GM23338 (cell line): ENCODE measurements at regions not wholly inside any gene's neighbourhood (a gene's known extent, or its start where the extent isn't known, plus 50 kb on each side); places are given as distances from the start of the nearest gene placed in this dataset.

ENCODE experiments used
- ATAC-seq: fragments of 200-7000 bp; cut with Tn5 transposase; 3 replicates; pipeline ENCODE4 v1.9.1; 2020
- DNase-seq: peaks from one replicate; pipeline ENCODE4 v3.0.0-alpha.2; 2015; ENCODE audit warnings: low spot score
- H2AFZ ChIP-seq: fragments of 200-600 bp; sonication (generic); 2 replicates; pipeline ENCODE4 v1.8.0; 2016; ENCODE audit warnings: antibody characterized with exemption, mild to moderate bottlenecking, moderate library complexity
- H3F3A ChIP-seq: fragments of 200-600 bp; sonication (generic); replicated peaks from 2 replicates; pipeline ENCODE4 v1.8.0; 2017; ENCODE audit warnings: antibody characterized with exemption, mixed run types, low read depth
- H3K27ac ChIP-seq: fragments of 200-600 bp; sonication (generic); 2 replicates; pipeline ENCODE4 v1.6.1; 2016; ENCODE audit warnings: low read depth
- H3K27me3 ChIP-seq: fragments of 200-600 bp; sonication (generic); 2 replicates; pipeline ENCODE4 v1.8.0; 2016; ENCODE audit warnings: mild to moderate bottlenecking, mixed run types, moderate library complexity; ENCODE audit not compliant: insufficient read depth
- H3K36me3 ChIP-seq: fragments of 200-600 bp; sonication (generic); 2 replicates; pipeline ENCODE4 v1.8.0; 2016; ENCODE audit warnings: mild to moderate bottlenecking; ENCODE audit not compliant: insufficient read depth
- H3K4me1 ChIP-seq: fragments of 200-600 bp; sonication (generic); 2 replicates; pipeline ENCODE4 v1.8.0; 2016; ENCODE audit warnings: mild to moderate bottlenecking, moderate library complexity; ENCODE audit not compliant: insufficient read depth
- H3K4me2 ChIP-seq: fragments of 200-600 bp; sonication (generic); 2 replicates; pipeline ENCODE4 v1.7.1; 2017; ENCODE audit warnings: mixed run types
- H3K4me3 ChIP-seq: fragments of 200-600 bp; sonication (generic); 2 replicates; pipeline ENCODE4 v1.6.1; 2016; ENCODE audit warnings: mixed run types
- H3K79me2 ChIP-seq: fragments of 200-600 bp; sonication (generic); replicated peaks from 2 replicates; pipeline ENCODE4 v1.8.0; 2017; ENCODE audit warnings: mild to moderate bottlenecking; ENCODE audit not compliant: insufficient read depth
- H3K9me2 ChIP-seq: fragments of 200-600 bp; sonication (generic); 2 replicates; pipeline ENCODE4 v1.8.0; 2017; ENCODE audit not compliant: insufficient read depth
- H4K20me1 ChIP-seq: fragments of 200-600 bp; sonication (generic); replicated peaks from 2 replicates; pipeline ENCODE4 v1.8.0; 2017; ENCODE audit warnings: mild to moderate bottlenecking; ENCODE audit not compliant: insufficient read depth
- H3K27ac Mint-ChIP-seq: 2 replicates; pipeline ENCODE4 v1.8.0; 2020; ENCODE audit warnings: inconsistent platforms, mild to moderate bottlenecking, moderate library complexity, mixed read lengths
- H3K27me3 Mint-ChIP-seq: 3 replicates; pipeline ENCODE4 v1.8.0; 2022; ENCODE audit warnings: low read depth, mild to moderate bottlenecking, moderate library complexity, mixed read lengths, inconsistent platforms; ENCODE audit not compliant: insufficient read depth, poor library complexity
- H3K36me3 Mint-ChIP-seq: 3 replicates; pipeline ENCODE4 v1.8.0; 2021; ENCODE audit warnings: low read depth, mild to moderate bottlenecking, inconsistent platforms, moderate library complexity, mixed read lengths
- H3K4me1 Mint-ChIP-seq: 3 replicates; pipeline ENCODE4 v1.8.0; 2020; ENCODE audit warnings: mild to moderate bottlenecking, inconsistent platforms, mixed read lengths
- H3K4me3 Mint-ChIP-seq: 3 replicates; pipeline ENCODE4 v1.8.0; 2021; ENCODE audit warnings: moderate library complexity, mild to moderate bottlenecking, inconsistent platforms, mixed read lengths
- H3K9me3 Mint-ChIP-seq: 3 replicates; pipeline ENCODE4 v1.8.0; 2020; ENCODE audit warnings: moderate library complexity, mild to moderate bottlenecking, inconsistent platforms, mixed read lengths
- CREB1 ChIP-seq: fragments of 250-450 bp; sonication (Bioruptor Pico); IDR thresholded peaks from 2 replicates; pipeline ENCODE4 v1.5.0; 2020; ENCODE audit warnings: low read depth, mild to moderate bottlenecking, moderate library complexity
- CTCF ChIP-seq, 2 experiments: fragments of 200-600 bp in 1 of 2; sonication (generic) in 1 of 2; conservative IDR thresholded peaks; 2 replicates each; pipeline versions ENCODE4 v1.5.1 to v1.6.1; 2016 to 2017; ENCODE audit warnings: antibody characterized with exemption in 2 of 2, low read depth in 2 of 2, mild to moderate bottlenecking in 2 of 2, moderate library complexity in 1 of 2
- ETS1 ChIP-seq: IDR thresholded peaks from 2 replicates; pipeline ENCODE4 v1.6.1; 2016; ENCODE audit warnings: antibody characterized with exemption
- EZH2 ChIP-seq: fragments of 200-600 bp; sonication (generic); IDR thresholded peaks from one replicate; pipeline ENCODE4 v1.8.0; 2017; ENCODE audit warnings: antibody characterized with exemption, mild to moderate bottlenecking, low read depth; ENCODE audit not compliant: unreplicated experiment
- EZH2phosphoT487 ChIP-seq: fragments of 200-600 bp; sonication (generic); IDR thresholded peaks from one replicate; pipeline ENCODE4 v1.8.1; 2018; ENCODE audit warnings: antibody characterized with exemption; ENCODE audit not compliant: unreplicated experiment
- JUNB ChIP-seq: IDR thresholded peaks from one replicate; pipeline ENCODE4 v1.6.1; 2016; ENCODE audit warnings: antibody characterized with exemption; ENCODE audit not compliant: unreplicated experiment
- NANOG ChIP-seq: IDR thresholded peaks from 2 replicates; pipeline ENCODE4 v1.6.1; 2016; ENCODE audit warnings: antibody characterized with exemption, borderline replicate concordance
- POLR2AphosphoS5 ChIP-seq: IDR thresholded peaks from 2 replicates; pipeline ENCODE4 v1.6.1; 2016; ENCODE audit warnings: antibody characterized with exemption, low read depth
- REST ChIP-seq: IDR thresholded peaks from one replicate; pipeline ENCODE4 v1.6.1; 2018; ENCODE audit warnings: antibody characterized with exemption; ENCODE audit not compliant: unreplicated experiment
- STAT1 ChIP-seq: IDR thresholded peaks from one replicate; pipeline ENCODE4 v1.6.1; 2016; ENCODE audit warnings: antibody characterized with exemption; ENCODE audit not compliant: unreplicated experiment
- ZNF114 ChIP-seq: fragments of 250-450 bp; sonication (Bioruptor Pico); IDR thresholded peaks from 2 replicates; pipeline ENCODE4 v1.5.0; 2020; ENCODE audit warnings: mild to moderate bottlenecking, moderate library complexity
- ZNF331 ChIP-seq: fragments of 250-450 bp; sonication (Bioruptor Pico); IDR thresholded peaks from 2 replicates; pipeline ENCODE4 v1.5.0; 2020; ENCODE audit warnings: low read depth, mild to moderate bottlenecking, moderate library complexity
- ZNF462 ChIP-seq: fragments of 250-450 bp; sonication (Bioruptor Pico); IDR thresholded peaks from 2 replicates; pipeline ENCODE4 v1.5.0; 2020; ENCODE audit warnings: mild to moderate bottlenecking, moderate library complexity

- no peaks in the 10 kb centered on the region for H3K36me3 ChIP-seq
- peaks cover 7% of the 10 kb centered on the region for H3K9me3 Mint-ChIP-seq
- H3F3A ChIP-seq = no peaks in the 10 kb centered on the region
- no peaks in the 10 kb centered on the region for H4K20me1 ChIP-seq
- no peaks in the 10 kb centered on the region for H3K27me3 ChIP-seq
- H3K27ac ChIP-seq = no peak overlapping the region
- peaks cover 49% of the 10 kb centered on the region for H3K4me1 Mint-ChIP-seq
- TF ChIP-seq NANOG (no peak), ZNF462 (CRISPR knock-in tag) (no peak), EZH2 (no peak), ZNF114 (no peak), CTCF (conservative IDR thresholded peaks at IDR 0.05; ENCODE audit: low read depth in 2 of 2) (no peak), CREB1 (no peak), REST (no peak), JUNB (no peak), EZH2phosphoT487 (no peak), STAT1 (no peak), POLR2AphosphoS5 (no peak), ZNF331 (CRISPR knock-in tag) (no peak), ETS1 (no peak)
- H3K9me2 ChIP-seq = 0 out of 2 replicates have a peak, but pooled peaks cover 5% of the 10 kb centered on the region
- no peak overlapping the region; the same call in 1 of the 2 replicates for H3K27ac Mint-ChIP-seq
- H3K36me3 Mint-ChIP-seq = no peaks in the 10 kb centered on the region
- H2AFZ ChIP-seq = peak overlapping the region; percentile 54; the same call in 1 of the 2 replicates
- no peak overlapping the region for H3K4me3 Mint-ChIP-seq
- no peaks in the 10 kb centered on the region for H3K79me2 ChIP-seq
- H3K27me3 Mint-ChIP-seq = peaks cover 11% of the 10 kb centered on the region
- ATAC-seq (no peak), DNase-seq (no peak)
- H3K4me2 ChIP-seq = peak overlapping the region; percentile 20; the same call in 1 of the 2 replicates
- no peak overlapping the region for H3K4me3 ChIP-seq
- H3K4me1 ChIP-seq = peaks cover 44% of the 10 kb centered on the region
Observed at GRCh38 chr10:3271354-3272115, 99.0 kb upstream of the PITRM1 start.
